Vagina (tissue), 2 donors: ENCODE measurements at regions not wholly inside any gene's neighbourhood (a gene's known extent, or its start where the extent isn't known, plus 50 kb on each side); places are given as distances from the start of the nearest gene placed in this dataset.

Experiments
- CTCF ChIP-seq, 3 experiments: fragments of 450-650 bp in 2 of 3; fragments of 200-600 bp in 1 of 3; sonication (generic) in 1 of 3; IDR thresholded peaks; one replicate each; pipeline ENCODE4 v1.5.1; 2017 to 2019; ENCODE audit warnings: antibody characterized with exemption in 3 of 3, mild to moderate bottlenecking in 2 of 3, moderate library complexity in 2 of 3
- POLR2AphosphoS5 ChIP-seq, 2 donors: sonication (generic); formaldehyde crosslinking; IDR thresholded peaks; one replicate each; pipeline ENCODE4 v1.9.0; 2017; ENCODE audit warnings: antibody characterized with exemption in 2 of 2, mild to moderate bottlenecking in 2 of 2, low read depth in 1 of 2; ENCODE audit not compliant: insufficient read depth in 1 of 2

DNA sequence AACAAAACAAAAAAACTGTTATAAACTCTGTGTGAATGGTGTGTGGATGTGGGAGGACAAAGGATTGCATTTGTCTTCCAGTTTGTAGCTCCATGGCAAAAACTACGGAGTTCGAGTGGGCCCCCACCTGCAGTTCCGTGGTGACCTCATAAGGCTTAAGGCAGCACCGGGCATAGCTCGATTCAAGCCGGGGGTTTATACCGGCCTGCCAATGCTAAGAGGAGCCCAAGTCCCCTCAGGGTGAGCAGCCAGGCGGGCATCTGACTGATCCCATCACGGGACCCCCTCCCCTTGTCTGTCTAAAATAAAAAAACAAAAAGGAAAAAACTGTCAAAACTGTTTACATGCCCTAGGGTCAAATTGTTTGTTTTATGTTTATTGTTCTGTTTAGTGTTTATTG, 463.2 kb upstream of the HTR1E start:
- no peak for TF ChIP-seq CTCF (IDR thresholded peaks at IDR 0.05)
- TF ChIP-seq POLR2AphosphoS5 (IDR thresholded peaks at IDR 0.05; ENCODE audit: insufficient read depth in 1 of 2, low read depth in 1 of 2): no peak
